ENCODE measurements at regions not wholly inside any gene's neighbourhood (a gene's known extent, or its start where the extent isn't known, plus 50 kb on each side); places are given as distances from the start of the nearest gene placed in this dataset.
A peak's percentile ranks its signal among the peaks of the same experiment; 100 is the strongest.

- Mint-ChIP-seq H3K27ac (ENCODE audit: unreplicated experiment) (peak overlapping the region; percentile 99), H3K4me3 (ENCODE audit: unreplicated experiment) (peak overlapping the region; percentile 77), H3K9me3 (ENCODE audit: unreplicated experiment) (no peaks in the 10 kb centered on the region), H3K27me3 (ENCODE audit: unreplicated experiment) (no peaks in the 10 kb centered on the region), H3K36me3 (ENCODE audit: low read depth, unreplicated experiment) (no peaks in the 10 kb centered on the region), H3K4me1 (ENCODE audit: unreplicated experiment) (peaks cover 40% of the 10 kb centered on the region)
- peak; percentile 14 for DNase-seq (ENCODE audit: low spot score)
- TF ChIP-seq, protein P1, sequence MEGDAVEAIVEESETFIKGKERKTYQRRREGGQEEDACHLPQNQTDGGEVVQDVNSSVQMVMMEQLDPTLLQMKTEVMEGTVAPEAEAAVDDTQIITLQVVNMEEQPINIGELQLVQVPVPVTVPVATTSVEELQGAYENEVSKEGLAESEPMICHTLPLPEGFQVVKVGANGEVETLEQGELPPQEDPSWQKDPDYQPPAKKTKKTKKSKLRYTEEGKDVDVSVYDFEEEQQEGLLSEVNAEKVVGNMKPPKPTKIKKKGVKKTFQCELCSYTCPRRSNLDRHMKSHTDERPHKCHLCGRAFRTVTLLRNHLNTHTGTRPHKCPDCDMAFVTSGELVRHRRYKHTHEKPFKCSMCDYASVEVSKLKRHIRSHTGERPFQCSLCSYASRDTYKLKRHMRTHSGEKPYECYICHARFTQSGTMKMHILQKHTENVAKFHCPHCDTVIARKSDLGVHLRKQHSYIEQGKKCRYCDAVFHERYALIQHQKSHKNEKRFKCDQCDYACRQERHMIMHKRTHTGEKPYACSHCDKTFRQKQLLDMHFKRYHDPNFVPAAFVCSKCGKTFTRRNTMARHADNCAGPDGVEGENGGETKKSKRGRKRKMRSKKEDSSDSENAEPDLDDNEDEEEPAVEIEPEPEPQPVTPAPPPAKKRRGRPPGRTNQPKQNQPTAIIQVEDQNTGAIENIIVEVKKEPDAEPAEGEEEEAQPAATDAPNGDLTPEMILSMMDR (IDR thresholded peaks at IDR 0.05; ENCODE audit: unreplicated experiment) = no peak
Observed at GRCh38 chr9:13568841-13569601, 289.5 kb upstream of the MPDZ start.

DNA sequence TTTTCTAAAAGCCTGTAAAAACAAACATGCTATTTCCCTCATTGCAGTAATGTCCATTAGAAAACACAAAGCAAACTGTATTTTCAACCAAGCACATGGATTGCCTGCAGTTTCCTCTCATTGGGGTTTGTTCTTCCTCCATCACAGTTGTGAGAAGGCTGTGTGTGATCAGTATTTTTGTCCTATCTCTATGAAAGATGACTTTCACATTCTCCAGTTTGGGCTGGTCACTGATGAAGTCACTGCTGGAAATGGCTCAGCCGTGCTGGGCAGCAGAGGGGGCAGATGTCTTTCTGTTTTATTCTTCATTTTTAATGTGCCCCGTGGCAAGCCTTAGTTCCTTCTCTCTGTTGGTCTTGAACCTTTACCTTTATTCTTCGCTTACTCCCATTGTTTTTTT lies 288.9 kb upstream of the MPDZ start:
- Mint-ChIP-seq H3K36me3 (ENCODE audit: low read depth, unreplicated experiment) (no peaks in the 10 kb centered on the region), H3K27me3 (ENCODE audit: unreplicated experiment) (no peaks in the 10 kb centered on the region), H3K27ac (ENCODE audit: unreplicated experiment) (peak overlapping the region; percentile 99), H3K9me3 (ENCODE audit: unreplicated experiment) (no peaks in the 10 kb centered on the region), H3K4me1 (ENCODE audit: unreplicated experiment) (peaks cover 35% of the 10 kb centered on the region), H3K4me3 (ENCODE audit: unreplicated experiment) (peak overlapping the region; percentile 53)
- TF ChIP-seq, protein P1 (IDR thresholded peaks at IDR 0.05; ENCODE audit: unreplicated experiment) = no peak
- peak; percentile 12 for DNase-seq (ENCODE audit: low spot score)

DNA sequence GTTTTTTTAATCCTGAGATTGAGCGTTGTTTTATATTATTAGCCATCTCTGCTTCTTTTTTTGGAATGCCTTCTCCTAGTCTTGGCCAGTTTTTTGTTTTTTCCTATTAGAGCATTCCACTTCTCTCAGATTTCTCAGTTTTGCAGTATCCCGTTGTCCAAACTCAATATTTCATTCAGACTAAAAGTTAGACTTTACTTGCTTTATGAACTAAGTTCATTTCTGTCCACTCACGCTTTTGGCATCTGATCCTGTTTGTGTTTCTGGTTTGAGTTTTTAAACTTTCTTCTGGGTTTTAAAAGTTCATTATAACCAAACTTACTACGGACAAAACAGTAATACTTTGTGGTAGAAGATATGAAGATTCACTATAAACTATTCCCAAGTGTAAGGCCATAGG lies 288.3 kb upstream of the MPDZ start:
- no peak for DNase-seq (ENCODE audit: low spot score)

GRCh38 chr9:13557746-13558145 lies 278.3 kb upstream of the MPDZ start:
- no peak overlapping the region for H3K27ac Mint-ChIP-seq (ENCODE audit: unreplicated experiment)
- peaks cover 31% of the 10 kb centered on the region for H3K4me1 Mint-ChIP-seq (ENCODE audit: unreplicated experiment)
- no peaks in the 10 kb centered on the region for H3K9me3 Mint-ChIP-seq (ENCODE audit: unreplicated experiment)
- H3K4me3 Mint-ChIP-seq (ENCODE audit: unreplicated experiment) = no peak overlapping the region
- peaks cover 3% of the 10 kb centered on the region for H3K36me3 Mint-ChIP-seq (ENCODE audit: low read depth, unreplicated experiment)
- DNase-seq (ENCODE audit: low spot score) = no peak
- TF ChIP-seq, protein P1 (IDR thresholded peaks at IDR 0.05; ENCODE audit: unreplicated experiment) = no peak
- H3K27me3 Mint-ChIP-seq (ENCODE audit: unreplicated experiment) = no peaks in the 10 kb centered on the region

More for the DNA sequence above, 288.3 kb upstream of the MPDZ start:
- H3K9me3 Mint-ChIP-seq (ENCODE audit: unreplicated experiment) = no peaks in the 10 kb centered on the region
- TF ChIP-seq, protein P1 (IDR thresholded peaks at IDR 0.05; ENCODE audit: unreplicated experiment) = no peak
- H3K4me1 Mint-ChIP-seq (ENCODE audit: unreplicated experiment) = peaks cover 35% of the 10 kb centered on the region
- H3K4me3 Mint-ChIP-seq (ENCODE audit: unreplicated experiment) = no peak overlapping the region
- H3K27me3 Mint-ChIP-seq (ENCODE audit: unreplicated experiment) = no peaks in the 10 kb centered on the region
- H3K27ac Mint-ChIP-seq (ENCODE audit: unreplicated experiment) = peak overlapping the region; percentile 99
- peaks cover 2% of the 10 kb centered on the region for H3K36me3 Mint-ChIP-seq (ENCODE audit: low read depth, unreplicated experiment)

DNA sequence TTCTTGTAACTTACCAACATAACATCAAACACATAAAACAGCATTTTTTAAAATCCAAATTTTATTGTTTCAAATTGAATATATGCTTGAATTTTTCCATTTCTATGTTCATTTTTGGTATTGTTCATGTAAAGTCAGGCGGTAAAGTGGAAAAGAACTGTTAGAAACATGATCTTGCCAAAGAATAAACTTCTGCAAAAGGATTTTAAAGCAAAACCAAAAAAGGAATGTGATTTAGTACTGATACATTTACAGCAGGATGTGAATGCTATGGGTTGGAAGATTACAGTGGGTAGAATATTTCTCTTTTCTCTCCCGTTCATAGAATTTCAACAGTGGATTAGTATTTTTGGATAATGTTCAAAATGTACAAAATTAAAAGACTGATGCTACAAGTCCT lies 277.2 kb upstream of the MPDZ start:
- Mint-ChIP-seq H3K9me3 (ENCODE audit: unreplicated experiment) (no peaks in the 10 kb centered on the region), H3K4me1 (ENCODE audit: unreplicated experiment) (peaks cover 31% of the 10 kb centered on the region), H3K27ac (ENCODE audit: unreplicated experiment) (peak overlapping the region; percentile 10), H3K27me3 (ENCODE audit: unreplicated experiment) (peaks cover 1% of the 10 kb centered on the region), H3K4me3 (ENCODE audit: unreplicated experiment) (no peak overlapping the region), H3K36me3 (ENCODE audit: low read depth, unreplicated experiment) (no peaks in the 10 kb centered on the region)
- no peak for DNase-seq (ENCODE audit: low spot score)
- TF ChIP-seq, protein P1 (IDR thresholded peaks at IDR 0.05; ENCODE audit: unreplicated experiment) = no peak

Data from endothelial cell (in vitro differentiated cells).